Type B pancreatic cell (in vitro differentiated cells): ENCODE measurements at regions not wholly inside any gene's neighbourhood (a gene's known extent, or its start where the extent isn't known, plus 50 kb on each side); places are given as distances from the start of the nearest gene placed in this dataset.

ENCODE experiments used
- DNase-seq: peaks from one replicate; pipeline ENCODE4 v3.0.0; 2021; ENCODE audit warnings: mixed read lengths; ENCODE audit not compliant: unreplicated experiment; ENCODE audit errors: extremely low spot score
- H3K27ac Mint-ChIP-seq: 2 replicates; pipeline ENCODE4 v1.8.0; 2021; ENCODE audit warnings: mild to moderate bottlenecking, mixed read lengths
- H3K27me3 Mint-ChIP-seq: 2 replicates; pipeline ENCODE4 v1.8.0; 2021; ENCODE audit warnings: mixed read lengths
- H3K36me3 Mint-ChIP-seq: 2 replicates; pipeline ENCODE4 v1.8.0; 2021; ENCODE audit warnings: mixed read lengths
- H3K4me1 Mint-ChIP-seq: one replicate; pipeline ENCODE4 v1.8.0; 2021; ENCODE audit warnings: mixed read lengths; ENCODE audit not compliant: unreplicated experiment
- H3K4me3 Mint-ChIP-seq: 2 replicates; pipeline ENCODE4 v1.8.0; 2021; ENCODE audit warnings: mild to moderate bottlenecking, mixed read lengths
- H3K9me3 Mint-ChIP-seq: 2 replicates; pipeline ENCODE4 v1.8.0; 2021; ENCODE audit warnings: mixed read lengths
- TF ChIP-seq, protein P1 (sequence below): fragments of 200-600 bp; sonication (generic); conservative IDR thresholded peaks from 2 replicates; pipeline ENCODE4 v1.5.0; 2021; ENCODE audit warnings: antibody characterized with exemption, mild to moderate bottlenecking

DNA sequence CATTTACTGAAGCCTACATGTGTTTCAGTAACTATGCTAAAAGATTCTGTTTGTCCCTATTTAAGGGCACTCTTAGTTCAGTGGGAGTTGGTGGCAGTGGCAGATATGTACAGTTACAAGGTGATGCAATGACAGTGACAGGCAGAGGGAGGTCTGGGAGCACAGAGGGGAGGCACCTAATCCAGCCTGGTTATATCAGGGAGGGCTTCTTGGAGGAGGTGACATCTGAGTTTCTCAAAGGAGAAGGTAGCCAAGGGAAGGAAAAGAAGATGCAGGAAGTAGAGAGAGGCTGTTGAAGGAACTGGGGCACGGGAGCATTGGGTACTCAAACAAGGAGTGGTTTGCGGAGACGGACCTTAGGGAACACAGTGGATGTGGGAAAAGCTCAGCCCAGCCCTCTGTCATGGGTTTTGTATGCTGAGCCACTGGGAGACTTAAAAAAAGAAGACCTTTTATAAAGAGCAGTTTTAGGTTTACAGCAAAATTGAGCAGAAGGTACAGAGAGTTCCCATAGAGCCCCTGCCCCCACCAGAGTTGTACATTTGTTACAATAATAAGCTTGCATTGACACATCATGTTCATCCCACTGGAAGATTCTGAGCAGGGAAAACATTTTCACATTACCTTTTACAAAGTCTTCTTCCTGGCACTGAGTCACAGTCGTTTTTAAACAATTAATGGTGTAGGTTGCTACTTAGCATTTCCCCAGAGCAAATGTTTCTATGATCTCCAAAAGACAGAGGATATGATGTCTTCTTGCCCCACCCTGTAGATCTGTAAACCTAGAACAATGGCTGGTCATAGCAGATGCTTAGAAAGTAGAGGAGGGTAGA, 83.0 kb upstream of the TAF1B start:
- TF ChIP-seq, protein P1, sequence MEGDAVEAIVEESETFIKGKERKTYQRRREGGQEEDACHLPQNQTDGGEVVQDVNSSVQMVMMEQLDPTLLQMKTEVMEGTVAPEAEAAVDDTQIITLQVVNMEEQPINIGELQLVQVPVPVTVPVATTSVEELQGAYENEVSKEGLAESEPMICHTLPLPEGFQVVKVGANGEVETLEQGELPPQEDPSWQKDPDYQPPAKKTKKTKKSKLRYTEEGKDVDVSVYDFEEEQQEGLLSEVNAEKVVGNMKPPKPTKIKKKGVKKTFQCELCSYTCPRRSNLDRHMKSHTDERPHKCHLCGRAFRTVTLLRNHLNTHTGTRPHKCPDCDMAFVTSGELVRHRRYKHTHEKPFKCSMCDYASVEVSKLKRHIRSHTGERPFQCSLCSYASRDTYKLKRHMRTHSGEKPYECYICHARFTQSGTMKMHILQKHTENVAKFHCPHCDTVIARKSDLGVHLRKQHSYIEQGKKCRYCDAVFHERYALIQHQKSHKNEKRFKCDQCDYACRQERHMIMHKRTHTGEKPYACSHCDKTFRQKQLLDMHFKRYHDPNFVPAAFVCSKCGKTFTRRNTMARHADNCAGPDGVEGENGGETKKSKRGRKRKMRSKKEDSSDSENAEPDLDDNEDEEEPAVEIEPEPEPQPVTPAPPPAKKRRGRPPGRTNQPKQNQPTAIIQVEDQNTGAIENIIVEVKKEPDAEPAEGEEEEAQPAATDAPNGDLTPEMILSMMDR: no peak
- no peak for DNase-seq
- Mint-ChIP-seq H3K9me3 (no peaks in the 10 kb centered on the region), H3K4me1 (peaks cover 51% of the 10 kb centered on the region), H3K36me3 (no peaks in the 10 kb centered on the region), H3K27me3 (peaks cover 23% of the 10 kb centered on the region), H3K27ac (no peak overlapping the region), H3K4me3 (no peak overlapping the region)

- H3K27me3 Mint-ChIP-seq: peaks cover 20% of the 10 kb centered on the region
- TF ChIP-seq, protein P1: no peak
- no peaks in the 10 kb centered on the region for H3K36me3 Mint-ChIP-seq
- DNase-seq: no peak
- H3K9me3 Mint-ChIP-seq: no peaks in the 10 kb centered on the region
- no peak overlapping the region for H3K4me3 Mint-ChIP-seq
- H3K27ac Mint-ChIP-seq: no peak overlapping the region
- H3K4me1 Mint-ChIP-seq: peaks cover 48% of the 10 kb centered on the region
Observed at GRCh38 chr2:9760902-9761228, 82.4 kb upstream of the TAF1B start.

DNA sequence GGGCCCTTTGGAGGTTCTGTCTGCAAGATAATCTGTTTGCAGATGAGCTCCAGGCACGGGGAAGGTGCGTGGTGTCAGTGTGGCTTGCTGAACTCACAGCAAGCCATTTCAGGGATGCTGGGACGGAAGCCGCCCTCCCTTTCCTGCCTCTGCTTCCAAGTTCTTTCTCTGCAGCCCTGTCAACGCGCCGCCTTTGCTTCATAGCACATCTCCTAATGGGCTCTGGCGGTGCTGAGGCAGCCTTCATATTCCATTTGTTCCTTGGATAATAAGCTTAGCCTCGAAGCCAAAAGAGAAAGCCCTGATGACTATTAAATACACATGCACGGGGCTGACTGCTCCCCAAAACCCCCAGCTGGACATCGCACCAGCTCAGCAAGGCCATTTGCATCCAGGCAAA, 81.7 kb upstream of the TAF1B start:
- no peak overlapping the region for H3K4me3 Mint-ChIP-seq
- no peaks in the 10 kb centered on the region for H3K9me3 Mint-ChIP-seq
- no peaks in the 10 kb centered on the region for H3K36me3 Mint-ChIP-seq
- H3K27ac Mint-ChIP-seq: no peak overlapping the region
- peaks cover 52% of the 10 kb centered on the region for H3K4me1 Mint-ChIP-seq
- peaks cover 20% of the 10 kb centered on the region for H3K27me3 Mint-ChIP-seq
- TF ChIP-seq, protein P1: no peak
- no peak for DNase-seq

GRCh38 chr2:9762164-9762563, 81.1 kb upstream of the TAF1B start:
- no peaks in the 10 kb centered on the region for H3K36me3 Mint-ChIP-seq
- no peak for DNase-seq
- no peak overlapping the region for H3K4me3 Mint-ChIP-seq
- H3K27me3 Mint-ChIP-seq: peaks cover 20% of the 10 kb centered on the region
- no peaks in the 10 kb centered on the region for H3K9me3 Mint-ChIP-seq
- peaks cover 54% of the 10 kb centered on the region for H3K4me1 Mint-ChIP-seq
- no peak overlapping the region for H3K27ac Mint-ChIP-seq
- TF ChIP-seq, protein P1: no peak

DNA sequence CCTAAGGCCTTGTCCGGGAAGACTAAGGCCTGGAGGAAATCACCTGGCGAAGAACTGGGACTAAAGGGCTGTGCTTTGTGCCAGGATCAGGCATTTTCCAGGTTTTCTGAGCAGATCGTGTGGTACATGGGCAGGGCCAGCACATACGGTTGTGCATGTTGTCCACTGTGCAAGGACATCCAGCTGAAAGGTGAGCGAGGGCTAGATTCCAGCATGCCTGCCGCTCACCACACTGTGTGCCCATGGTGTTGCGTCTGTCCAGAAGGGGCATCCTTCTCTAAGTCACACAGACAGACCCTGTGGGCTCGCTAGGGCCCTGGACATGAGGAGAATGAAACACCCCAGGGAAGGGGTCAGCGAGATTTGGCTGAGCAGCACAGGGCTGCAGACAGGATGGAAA, 80.3 kb upstream of the TAF1B start:
- peaks cover 47% of the 10 kb centered on the region for H3K4me1 Mint-ChIP-seq
- H3K27me3 Mint-ChIP-seq: peaks cover 17% of the 10 kb centered on the region
- no peaks in the 10 kb centered on the region for H3K9me3 Mint-ChIP-seq
- no peak overlapping the region for H3K4me3 Mint-ChIP-seq
- H3K36me3 Mint-ChIP-seq: no peaks in the 10 kb centered on the region
- no peak for DNase-seq
- H3K27ac Mint-ChIP-seq: no peak overlapping the region
- TF ChIP-seq, protein P1: no peak
